Karpas-422 (cell line): ENCODE measurements at regions not wholly inside any gene's neighbourhood (a gene's known extent, or its start where the extent isn't known, plus 50 kb on each side); places are given as distances from the start of the nearest gene placed in this dataset.

Experiments
- DNase-seq: peaks from one replicate; pipeline ENCODE4 v3.0.0-alpha.2; 2015
- H2AFZ ChIP-seq: fragments of 200-600 bp; sonication (generic); 2 replicates; pipeline ENCODE4 v1.6.1; 2014; ENCODE audit warnings: antibody characterized with exemption, low read length, mixed read lengths
- H3K27ac ChIP-seq: fragments of 200-600 bp; sonication (generic); 2 replicates; pipeline ENCODE4 v1.5.1; 2014; ENCODE audit warnings: mild to moderate bottlenecking, low read length, moderate library complexity
- H3K27me3 ChIP-seq: fragments of 200-600 bp; sonication (generic); 2 replicates; pipeline ENCODE4 v1.6.1; 2014; ENCODE audit warnings: low read length, mixed read lengths
- H3K36me3 ChIP-seq: fragments of 200-600 bp; sonication (generic); 2 replicates; pipeline ENCODE4 v1.6.1; 2014; ENCODE audit warnings: low read length, mixed read lengths; ENCODE audit not compliant: insufficient read depth
- H3K4me1 ChIP-seq: fragments of 200-600 bp; sonication (generic); 2 replicates; pipeline ENCODE4 v1.6.1; 2014; ENCODE audit warnings: mild to moderate bottlenecking, low read length, mixed read lengths
- H3K4me2 ChIP-seq: fragments of 200-600 bp; sonication (generic); 2 replicates; pipeline ENCODE4 v1.6.1; 2014; ENCODE audit warnings: low read length, low read depth, mild to moderate bottlenecking; ENCODE audit not compliant: poor library complexity, severe bottlenecking
- H3K4me3 ChIP-seq: fragments of 200-600 bp; sonication (generic); 2 replicates; pipeline ENCODE4 v1.5.1; 2014; ENCODE audit warnings: mild to moderate bottlenecking, antibody characterized with exemption, low read length, mixed read lengths
- H3K79me2 ChIP-seq: fragments of 200-600 bp; sonication (generic); 2 replicates; pipeline ENCODE4 v1.6.1; 2014; ENCODE audit warnings: mild to moderate bottlenecking, low read length, mixed read lengths
- H3K9ac ChIP-seq: fragments of 200-600 bp; sonication (generic); 2 replicates; pipeline ENCODE4 v1.6.0; 2014; ENCODE audit warnings: low read length
- H3K9me2 ChIP-seq: fragments of 200-600 bp; sonication (generic), shearing (Covaris generic); replicated peaks from 2 replicates; pipeline ENCODE4 v1.6.0; 2014; ENCODE audit warnings: mild to moderate bottlenecking, low read length, moderate library complexity; ENCODE audit not compliant: insufficient read depth
- H3K9me3 ChIP-seq: fragments of 300-700, 200-600 bp; sonication (generic); 2 replicates; pipeline ENCODE4 v1.6.1; 2014; ENCODE audit warnings: low read length, mixed read lengths
- H4K20me1 ChIP-seq: fragments of 200-600 bp; sonication (generic); 2 replicates; pipeline ENCODE4 v1.6.1; 2014; ENCODE audit warnings: mild to moderate bottlenecking, antibody characterized with exemption, low read length, low read depth; ENCODE audit not compliant: insufficient read depth

GRCh38 chr20:3315136-3315535 lies 76.1 kb upstream of the SLC4A11 start:
- Histone ChIP-seq H4K20me1 (no peaks in the 10 kb centered on the region), H3K36me3 (no peaks in the 10 kb centered on the region), H3K27me3 (no peaks in the 10 kb centered on the region), H3K4me1 (no peaks in the 10 kb centered on the region), H3K9me3 (no peaks in the 10 kb centered on the region), H3K79me2 (no peaks in the 10 kb centered on the region), H3K9ac (no peak overlapping the region), H3K9me2 (no peaks in the 10 kb centered on the region), H3K4me2 (no peak overlapping the region), H3K4me3 (no peak overlapping the region), H3K27ac (no peak overlapping the region), H2AFZ (no peak overlapping the region)
- peak; percentile 24 for DNase-seq

- Histone ChIP-seq H3K27me3 (no peaks in the 10 kb centered on the region), H3K36me3 (no peaks in the 10 kb centered on the region), H2AFZ (no peak overlapping the region), H3K79me2 (no peaks in the 10 kb centered on the region), H4K20me1 (no peaks in the 10 kb centered on the region), H3K27ac (no peak overlapping the region), H3K9ac (no peak overlapping the region), H3K4me2 (no peak overlapping the region), H3K4me1 (no peaks in the 10 kb centered on the region), H3K4me3 (no peak overlapping the region), H3K9me2 (no peaks in the 10 kb centered on the region), H3K9me3 (no peaks in the 10 kb centered on the region)
- no peak for DNase-seq
These were observed 75.4 kb upstream of the SLC4A11 start for GRCh38 chr20:3314391-3314790.

- H3K9me3 ChIP-seq = no peaks in the 10 kb centered on the region
- no peaks in the 10 kb centered on the region for H3K79me2 ChIP-seq
- no peaks in the 10 kb centered on the region for H3K36me3 ChIP-seq
- H3K4me1 ChIP-seq = no peaks in the 10 kb centered on the region
- no peak overlapping the region for H3K4me3 ChIP-seq
- no peak overlapping the region for H3K27ac ChIP-seq
- H4K20me1 ChIP-seq = no peaks in the 10 kb centered on the region
- H3K27me3 ChIP-seq = no peaks in the 10 kb centered on the region
- H2AFZ ChIP-seq = no peak overlapping the region
- H3K9ac ChIP-seq = no peak overlapping the region
- no peaks in the 10 kb centered on the region for H3K9me2 ChIP-seq
- no peak overlapping the region for H3K4me2 ChIP-seq
- peak; percentile 34 for DNase-seq
These were observed 74.7 kb upstream of the SLC4A11 start for GRCh38 chr20:3313683-3314065.

GRCh38 chr20:3312940-3313682 lies 74.1 kb upstream of the SLC4A11 start:
- Histone ChIP-seq H3K27me3 (no peaks in the 10 kb centered on the region), H2AFZ (no peak overlapping the region), H3K4me2 (no peak overlapping the region), H3K27ac (no peak overlapping the region), H4K20me1 (no peaks in the 10 kb centered on the region), H3K9ac (no peak overlapping the region), H3K4me3 (no peak overlapping the region), H3K79me2 (no peaks in the 10 kb centered on the region), H3K9me2 (no peaks in the 10 kb centered on the region), H3K36me3 (no peaks in the 10 kb centered on the region), H3K4me1 (no peaks in the 10 kb centered on the region), H3K9me3 (no peaks in the 10 kb centered on the region)
- peak; percentile 19 for DNase-seq

- Histone ChIP-seq H2AFZ (no peak overlapping the region), H3K9me2 (no peaks in the 10 kb centered on the region), H3K79me2 (no peaks in the 10 kb centered on the region), H4K20me1 (no peaks in the 10 kb centered on the region), H3K36me3 (no peaks in the 10 kb centered on the region), H3K4me3 (no peak overlapping the region), H3K9ac (no peak overlapping the region), H3K4me2 (no peak overlapping the region), H3K27me3 (no peaks in the 10 kb centered on the region), H3K9me3 (no peaks in the 10 kb centered on the region), H3K27ac (no peak overlapping the region), H3K4me1 (no peaks in the 10 kb centered on the region)
- DNase-seq = no peak
These were observed 72.6 kb upstream of the SLC4A11 start for GRCh38 chr20:3311623-3312022.

- no peaks in the 10 kb centered on the region for H4K20me1 ChIP-seq
These were observed 70.2 kb upstream of the SLC4A11 start for GRCh38 chr20:3309226-3309625.

GRCh38 chr20:3307725-3308124 lies 68.7 kb upstream of the SLC4A11 start:
- Histone ChIP-seq H3K27me3 (no peaks in the 10 kb centered on the region), H3K4me3 (no peak overlapping the region), H3K79me2 (no peaks in the 10 kb centered on the region), H3K27ac (no peak overlapping the region), H3K9ac (no peak overlapping the region), H2AFZ (no peak overlapping the region), H3K36me3 (no peaks in the 10 kb centered on the region), H3K9me2 (no peaks in the 10 kb centered on the region), H3K4me1 (no peaks in the 10 kb centered on the region), H3K9me3 (no peaks in the 10 kb centered on the region), H4K20me1 (no peaks in the 10 kb centered on the region), H3K4me2 (no peak overlapping the region)
- no peak for DNase-seq

More at GRCh38 chr20:3309226-3309625, 70.2 kb upstream of the SLC4A11 start:
- no peak overlapping the region for H3K4me2 ChIP-seq
- H3K9me2 ChIP-seq = no peaks in the 10 kb centered on the region
- no peak overlapping the region for H3K4me3 ChIP-seq
- no peak for DNase-seq
- no peaks in the 10 kb centered on the region for H3K79me2 ChIP-seq
- no peak overlapping the region for H3K27ac ChIP-seq
- no peak overlapping the region for H2AFZ ChIP-seq
- no peaks in the 10 kb centered on the region for H3K27me3 ChIP-seq
- no peaks in the 10 kb centered on the region for H3K36me3 ChIP-seq
- no peak overlapping the region for H3K9ac ChIP-seq
- H3K9me3 ChIP-seq = no peaks in the 10 kb centered on the region
- H3K4me1 ChIP-seq = no peaks in the 10 kb centered on the region

- no peaks in the 10 kb centered on the region for H3K9me2 ChIP-seq
- H4K20me1 ChIP-seq = no peaks in the 10 kb centered on the region
- H3K4me1 ChIP-seq = no peaks in the 10 kb centered on the region
- no peaks in the 10 kb centered on the region for H3K9me3 ChIP-seq
- H2AFZ ChIP-seq = no peak overlapping the region
- H3K4me2 ChIP-seq = no peak overlapping the region
- no peak overlapping the region for H3K4me3 ChIP-seq
- no peak overlapping the region for H3K9ac ChIP-seq
- no peaks in the 10 kb centered on the region for H3K27me3 ChIP-seq
- peak; percentile 16 for DNase-seq
- H3K36me3 ChIP-seq = no peaks in the 10 kb centered on the region
- H3K27ac ChIP-seq = no peak overlapping the region
- H3K79me2 ChIP-seq = no peaks in the 10 kb centered on the region
These were observed 68.1 kb upstream of the SLC4A11 start for GRCh38 chr20:3307078-3307477.
